Esophagus (tissue), 2 donors: ENCODE measurements at regions not wholly inside any gene's neighbourhood (a gene's known extent, or its start where the extent isn't known, plus 50 kb on each side); places are given as distances from the start of the nearest gene placed in this dataset.

Experiments
- H3K27ac ChIP-seq, 2 donors: one replicate each; pipeline ENCODE4 v1.5.1; 2013; ENCODE audit warnings: low read depth in 2 of 2, mild to moderate bottlenecking in 2 of 2, inconsistent platforms in 1 of 2, low read length in 1 of 2, moderate library complexity in 1 of 2
- H3K27me3 ChIP-seq, 2 donors: one replicate each; pipeline ENCODE4 v1.6.1; 2013; ENCODE audit warnings: low read length in 2 of 2, control low read depth in 1 of 2, mild to moderate bottlenecking in 1 of 2; ENCODE audit not compliant: insufficient read depth in 2 of 2, control insufficient read depth in 1 of 2
- H3K36me3 ChIP-seq, 2 donors: one replicate each; pipeline ENCODE4 v1.6.1; 2013; ENCODE audit warnings: low read length in 1 of 2; ENCODE audit not compliant: control insufficient read depth in 2 of 2, insufficient read depth in 2 of 2
- H3K4me1 ChIP-seq, 2 donors: one replicate each; pipeline ENCODE4 v1.6.1; 2013; ENCODE audit warnings: low read length in 1 of 2; ENCODE audit not compliant: control insufficient read depth in 2 of 2, insufficient read depth in 2 of 2
- H3K4me3 ChIP-seq, 2 donors: one replicate each; pipeline ENCODE4 v1.5.1; 2013; ENCODE audit warnings: low read length in 2 of 2, mild to moderate bottlenecking in 2 of 2, low read depth in 1 of 2, moderate library complexity in 1 of 2
- H3K9me3 ChIP-seq, 2 donors: one replicate each; pipeline ENCODE4 v1.6.1; 2013; ENCODE audit warnings: mild to moderate bottlenecking in 2 of 2, low read depth in 1 of 2, low read length in 1 of 2, moderate library complexity in 1 of 2; ENCODE audit not compliant: control insufficient read depth in 2 of 2, insufficient read depth in 1 of 2
- WGBS, 2 donors: extraction: QIAGEN DNeasy Blood & Tissue Kit; methylation state at CpG; one replicate each; pipeline ENCODE4 v1.1.7; 2013; 5-methylcytosine and 5-hydroxymethylcytosine counted together
- donor health status: healthy with polysubstance abuse.
- donor health status: Bipolar disorder and iron deficiency.

- H3K36me3 ChIP-seq: no peaks in the 10 kb centered on the region
- H3K4me3 ChIP-seq: no peak overlapping the region
- no peak overlapping the region for H3K27ac ChIP-seq
- H3K4me1 ChIP-seq: no peaks in the 10 kb centered on the region
- no peaks in the 10 kb centered on the region for H3K27me3 ChIP-seq
- WGBS, 2 donors: 64 to 67% methylated on average over 6 of the region's 6 CpGs
- no peaks in the 10 kb centered on the region for H3K9me3 ChIP-seq
Measured at GRCh38 chr2:70356941-70357683, 55.2 kb upstream of the FAM136A start.

GRCh38 chr2:70354264-70354949, 52.5 kb upstream of the FAM136A start:
- H3K4me1 ChIP-seq: no peaks in the 10 kb centered on the region
- no peaks in the 10 kb centered on the region for H3K36me3 ChIP-seq
- no peak overlapping the region for H3K4me3 ChIP-seq
- no peak overlapping the region for H3K27ac ChIP-seq
- H3K9me3 ChIP-seq: no peaks in the 10 kb centered on the region
- no peaks in the 10 kb centered on the region for H3K27me3 ChIP-seq
- 69 to 88% methylated on average over 2 of the region's 2 CpGs for WGBS, 2 donors
